Fibroblast of gingiva (primary cell): ENCODE measurements at regions not wholly inside any gene's neighbourhood (a gene's known extent, or its start where the extent isn't known, plus 50 kb on each side); places are given as distances from the start of the nearest gene placed in this dataset.
"Not testable (repeated sequence)": the region's sequence is repeated elsewhere in the genome, so short reads cannot be mapped to it uniquely, and the experiment has no call there.

Experiments
- DNase-seq: peaks from one replicate; pipeline ENCODE4 v3.0.0-alpha.2; 2011; ENCODE audit warnings: low read depth

DNA sequence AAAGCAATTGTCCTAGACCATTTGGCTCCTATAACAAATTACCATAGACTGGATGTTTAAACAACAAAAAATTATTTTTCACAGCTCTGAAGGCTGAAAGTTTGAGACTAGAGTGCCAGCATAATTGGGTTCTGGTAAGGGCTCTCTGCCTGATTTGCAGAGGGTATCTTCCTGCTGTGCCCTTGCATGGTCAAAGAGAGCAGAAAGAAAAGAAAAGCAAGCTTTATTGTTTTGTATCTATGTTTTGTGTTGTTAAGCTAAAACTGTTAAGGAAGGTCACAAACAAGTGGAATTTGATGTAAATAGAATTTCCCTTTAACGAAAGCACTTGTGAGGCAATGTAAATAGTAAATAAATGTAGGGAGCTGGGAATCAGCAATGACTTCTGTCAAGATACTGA, 1031.0 kb upstream of the ATXN7L3B start:
- no peak for DNase-seq

DNA sequence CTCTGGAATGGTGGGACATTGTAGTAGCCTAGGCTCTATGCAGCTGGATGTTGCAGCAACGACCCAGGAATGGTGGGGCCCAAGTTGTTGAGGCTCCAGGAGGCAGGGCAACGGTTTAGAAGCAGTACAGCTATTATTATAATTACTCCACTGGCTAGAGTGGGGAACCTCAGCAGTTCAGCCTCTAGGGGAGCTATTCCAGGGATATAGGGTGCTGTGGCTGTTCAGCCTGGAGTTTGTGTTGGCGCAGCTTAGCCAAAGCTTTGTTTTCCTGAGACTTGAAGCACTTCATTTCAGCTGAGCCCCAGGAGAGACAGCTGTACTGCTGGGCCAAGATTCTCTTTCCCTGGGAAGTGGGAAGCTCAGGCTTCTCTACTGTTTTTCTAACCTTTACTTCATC, 1023.0 kb upstream of the ATXN7L3B start:
- DNase-seq = no peak

DNA sequence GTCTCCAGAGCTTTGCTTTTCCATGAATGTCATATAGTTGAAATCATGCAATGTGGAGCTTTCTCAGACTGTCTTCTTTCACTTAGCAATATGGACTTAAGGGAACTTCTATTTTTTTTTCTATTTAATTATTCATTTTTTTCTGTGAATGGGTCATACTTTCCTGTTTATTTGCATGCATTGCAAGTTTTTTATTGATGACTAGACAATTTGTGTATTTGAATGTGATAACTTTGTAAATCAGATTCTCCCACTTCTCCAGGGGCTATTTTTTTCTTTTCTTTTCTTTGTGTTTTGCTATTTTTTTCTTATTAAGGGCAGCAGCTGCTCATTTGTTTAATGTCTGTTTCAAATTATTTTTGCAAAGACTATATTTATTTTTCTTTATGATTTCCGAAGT, 1019.8 kb upstream of the ATXN7L3B start:
- no peak for DNase-seq

GRCh38 chr12:73529231-73529630, 1008.4 kb upstream of the ATXN7L3B start:
- DNase-seq = no peak

DNA sequence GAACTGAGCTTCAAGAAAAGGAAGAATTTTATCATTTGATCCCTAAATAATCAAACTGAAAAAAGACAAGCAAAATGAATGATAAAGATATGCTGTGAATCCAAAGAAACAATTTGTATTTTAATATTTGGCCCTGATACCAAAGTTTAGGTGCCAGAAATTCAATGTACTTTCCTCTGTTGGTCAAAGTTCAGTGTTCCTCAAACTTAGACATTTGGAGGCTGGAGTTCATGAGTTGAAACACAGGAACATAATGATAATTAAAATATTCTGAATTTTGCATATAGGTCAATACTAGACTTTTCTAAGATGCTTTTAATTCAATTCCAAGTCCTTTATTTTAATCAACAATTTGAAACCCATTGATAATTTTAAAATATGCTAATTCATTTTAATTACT, 1007.7 kb upstream of the ATXN7L3B start:
- no peak for DNase-seq

DNA sequence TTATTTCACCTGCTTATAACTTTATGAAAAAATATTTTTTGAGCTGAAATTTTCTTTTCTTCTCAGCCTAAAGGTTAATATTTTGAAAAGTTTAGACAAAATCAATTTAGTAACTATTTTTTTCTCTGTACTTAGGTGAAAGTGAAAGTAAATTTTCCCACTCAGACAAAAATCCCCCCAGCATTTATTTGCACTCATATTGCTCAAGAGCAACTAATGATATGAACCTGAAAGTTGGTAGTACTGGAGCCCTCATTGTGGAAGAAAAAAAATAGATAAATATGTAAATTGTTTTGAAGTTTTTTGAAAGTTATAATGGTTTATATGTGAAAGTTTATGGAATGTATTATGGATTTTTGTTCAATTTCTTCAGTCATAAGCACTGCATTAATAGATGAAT, 1005.9 kb upstream of the ATXN7L3B start:
- DNase-seq = no peak

DNA sequence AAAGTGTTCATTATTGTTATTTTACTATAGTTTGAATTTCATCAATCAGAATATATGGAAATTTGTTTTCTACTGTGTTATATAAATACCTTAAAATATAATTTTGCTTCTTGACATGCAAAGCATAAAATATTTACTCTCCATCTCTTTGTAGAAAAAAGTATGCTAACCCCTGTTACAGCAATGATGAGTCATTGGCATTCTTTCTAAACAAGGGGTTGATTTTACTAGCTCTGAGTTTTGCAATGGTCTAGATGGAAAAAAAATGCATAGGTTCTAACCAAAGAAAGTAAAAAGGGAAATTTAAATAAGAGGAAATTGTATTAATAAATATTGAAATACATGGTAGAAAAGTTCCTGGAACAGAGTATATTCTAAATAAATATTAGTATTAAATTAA, 990.2 kb upstream of the ATXN7L3B start:
- no peak for DNase-seq

DNA sequence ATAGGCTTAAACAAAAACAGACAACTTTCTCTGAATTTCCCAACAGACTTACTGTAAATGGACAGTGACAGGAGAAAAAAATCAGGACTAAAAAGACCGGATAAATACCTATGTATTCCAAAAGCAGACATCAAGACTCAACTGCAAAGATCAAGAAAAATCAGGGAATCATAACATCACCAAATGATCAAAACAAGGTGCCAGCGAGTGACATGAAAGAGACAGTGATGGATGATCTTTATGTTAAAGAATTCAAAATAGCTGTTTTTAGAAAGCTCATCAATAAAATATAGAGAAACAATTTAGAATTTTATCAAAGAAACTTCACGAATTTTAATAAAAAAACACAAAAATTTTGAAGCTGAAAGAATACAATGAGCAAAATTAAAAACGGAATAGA, 952.5 kb upstream of the ATXN7L3B start:
- no peak for DNase-seq

DNA sequence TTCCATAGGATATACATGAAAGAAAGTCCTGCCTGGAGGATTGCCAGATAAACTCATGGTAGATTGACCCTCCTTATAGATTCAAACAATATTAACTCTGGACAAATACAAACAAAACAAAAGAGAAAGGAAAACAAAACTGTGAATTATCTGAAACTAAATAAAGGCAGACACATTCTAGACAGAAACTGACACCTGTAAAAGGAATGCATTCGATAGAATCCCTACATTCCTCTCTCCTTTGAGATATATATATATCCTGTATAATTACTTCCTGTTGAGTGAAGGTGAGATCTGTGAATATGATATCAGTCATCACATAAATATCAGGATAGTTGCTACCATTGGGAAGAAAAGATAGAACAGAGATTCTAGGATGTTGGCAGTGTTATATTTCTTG, 948.4 kb upstream of the ATXN7L3B start:
- DNase-seq = no peak

GRCh38 chr12:73598626-73599025, 939.0 kb upstream of the ATXN7L3B start:
- DNase-seq = no peak

GRCh38 chr12:73599268-73599667, 938.4 kb upstream of the ATXN7L3B start:
- DNase-seq = no peak

- not testable (repeated sequence) for DNase-seq
Observed at GRCh38 chr12:73605925-73606324, 931.7 kb upstream of the ATXN7L3B start.

GRCh38 chr12:73612551-73612950, 925.1 kb upstream of the ATXN7L3B start:
- no peak for DNase-seq

- DNase-seq = no peak
Observed at GRCh38 chr12:73623421-73623820, 914.2 kb upstream of the ATXN7L3B start.

- DNase-seq = no peak
Observed at GRCh38 chr12:73625226-73625625, 912.4 kb upstream of the ATXN7L3B start.

DNA sequence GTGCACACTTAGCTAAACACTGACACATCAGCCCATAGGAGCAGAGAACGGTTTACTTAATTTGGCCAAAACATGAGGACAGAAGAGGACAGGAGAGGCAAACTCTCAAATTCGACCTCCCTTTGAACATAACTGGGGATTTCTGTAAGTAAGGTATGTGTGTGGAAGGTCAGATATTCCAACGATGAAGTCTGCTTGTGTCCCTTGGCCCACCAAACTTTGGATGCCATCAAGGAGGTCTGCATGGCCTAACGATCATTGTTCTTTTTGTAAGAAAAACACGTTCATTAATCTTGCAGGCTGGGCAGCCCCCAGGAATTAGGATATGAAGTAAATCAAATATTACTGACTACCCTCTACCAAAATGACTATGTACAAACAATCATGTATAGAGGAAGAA, 908.5 kb upstream of the ATXN7L3B start:
- no peak for DNase-seq

- DNase-seq = no peak
Observed at GRCh38 chr12:73629893-73630831, 907.5 kb upstream of the ATXN7L3B start.

- no peak for DNase-seq
Observed at GRCh38 chr12:73632191-73632590, 905.4 kb upstream of the ATXN7L3B start.

- DNase-seq = no peak
Observed at GRCh38 chr12:73632661-73633060, 905.0 kb upstream of the ATXN7L3B start.

- not testable (repeated sequence) for DNase-seq
Observed at GRCh38 chr12:73639397-73639796, 898.2 kb upstream of the ATXN7L3B start.

DNA sequence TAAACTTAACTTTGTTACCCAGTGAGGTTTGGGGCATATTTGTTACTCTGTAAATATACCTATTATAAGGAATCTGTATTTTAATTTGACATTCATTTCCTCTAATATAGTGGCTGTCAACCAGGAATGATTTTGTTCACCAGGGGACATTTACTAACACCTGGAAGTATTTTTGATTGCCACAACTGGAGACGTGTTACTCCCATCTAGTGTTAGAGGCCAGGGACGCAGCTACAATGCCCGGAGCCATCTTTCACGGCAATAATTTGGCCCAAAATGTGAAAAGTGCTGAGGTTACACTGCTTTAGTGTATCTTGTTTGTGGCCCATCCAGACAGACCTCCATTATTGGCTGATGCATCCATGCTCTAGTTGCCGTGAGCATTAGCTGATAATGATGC, 881.3 kb upstream of the ATXN7L3B start:
- DNase-seq = no peak

DNA sequence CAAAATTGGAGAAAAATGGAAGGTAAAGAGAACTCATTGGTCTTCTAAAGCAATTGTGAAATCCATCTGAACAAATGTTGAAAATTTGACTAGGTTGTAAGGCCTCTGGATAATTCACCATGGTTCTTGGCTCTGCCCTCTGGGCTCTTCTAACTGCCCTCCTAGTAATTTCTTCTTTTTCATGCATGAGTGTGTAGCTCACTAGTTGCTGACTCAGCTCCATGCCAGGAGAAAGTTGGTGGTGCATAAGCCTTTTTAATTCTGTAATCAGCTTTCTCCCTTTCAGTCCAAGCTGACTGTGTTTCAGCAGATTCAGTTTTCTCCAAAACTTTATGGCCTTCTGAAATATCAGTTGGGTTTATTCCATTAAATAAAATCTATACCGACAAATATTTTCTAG, 877.8 kb upstream of the ATXN7L3B start:
- DNase-seq = no peak

GRCh38 chr12:73665193-73665592, 872.4 kb upstream of the ATXN7L3B start:
- no peak for DNase-seq

DNA sequence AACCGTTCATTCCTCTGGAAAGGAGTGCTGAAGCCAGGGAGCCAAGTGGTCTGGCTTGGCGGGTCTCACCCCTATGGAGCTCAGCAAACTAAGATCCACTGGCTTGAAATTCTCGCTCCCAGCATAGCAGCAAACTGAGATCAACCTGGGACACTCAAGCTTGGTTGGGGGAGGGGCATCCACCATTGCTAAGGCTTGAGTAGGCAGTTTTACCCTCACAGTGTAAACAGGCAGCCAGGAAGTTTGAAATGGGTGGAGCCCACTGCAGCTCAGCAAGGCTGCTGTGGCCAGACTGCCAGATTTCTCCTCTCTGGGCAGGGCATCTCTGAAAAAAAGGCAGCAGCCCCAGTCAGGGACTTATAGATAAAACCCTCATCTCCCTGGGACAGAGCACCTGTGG, 866.1 kb upstream of the ATXN7L3B start:
- DNase-seq = not testable (repeated sequence)
